WTC11 (cell line): ENCODE measurements at regions not wholly inside any gene's neighbourhood (a gene's known extent, or its start where the extent isn't known, plus 50 kb on each side); places are given as distances from the start of the nearest gene placed in this dataset.

ENCODE experiments used
- ATAC-seq: fragments of 200-7000 bp; cut with Tn5 transposase; 2 replicates; pipeline ENCODE4 v1.10.0; 2021; ENCODE audit warnings: mild to moderate bottlenecking, moderate library complexity
- CTCF ChIA-PET: fragments of 300-600 bp; sonication (Branson Sonifier 250); formaldehyde crosslinking; loops from one replicate; lab custom pipeline; 2021; ENCODE audit warnings: antibody characterized with exemption; lab: Charles Lee
- POLR2A ChIA-PET: fragments of 350-600 bp; sonication (Branson Sonifier 250); formaldehyde crosslinking; loops from one replicate; lab custom pipeline; 2021; ENCODE audit warnings: antibody characterized with exemption; lab: Charles Lee
- DNase-seq: peaks from one replicate; pipeline ENCODE4 v3.0.0; 2021; ENCODE audit warnings: low spot score
- H3K27ac Mint-ChIP-seq: 2 replicates; pipeline ENCODE4 v1.8.0; 2021; ENCODE audit warnings: mixed read lengths
- H3K27me3 Mint-ChIP-seq: 2 replicates; pipeline ENCODE4 v1.8.0; 2021; ENCODE audit warnings: low read depth, mild to moderate bottlenecking, moderate library complexity, mixed read lengths
- H3K36me3 Mint-ChIP-seq: 2 replicates; pipeline ENCODE4 v1.8.0; 2021; ENCODE audit warnings: mixed read lengths
- H3K4me1 Mint-ChIP-seq: 2 replicates; pipeline ENCODE4 v1.8.0; 2022; ENCODE audit warnings: mixed read lengths
- H3K4me3 Mint-ChIP-seq: 2 replicates; pipeline ENCODE4 v1.8.0; 2021; ENCODE audit warnings: mild to moderate bottlenecking, moderate library complexity, mixed read lengths
- H3K9me3 Mint-ChIP-seq: 2 replicates; pipeline ENCODE4 v1.8.0; 2021; ENCODE audit warnings: mixed read lengths
- ARID4B ChIP-seq: sonication (generic); formaldehyde crosslinking; IDR thresholded peaks from 2 replicates; pipeline ENCODE4 v1.8.0; 2023; ENCODE audit warnings: missing genetic modification reagents, mild to moderate bottlenecking, borderline replicate concordance
- CBFB ChIP-seq: sonication (generic); formaldehyde crosslinking; IDR thresholded peaks from 2 replicates; pipeline ENCODE4 v1.8.1; 2022; ENCODE audit warnings: mild to moderate bottlenecking, low read depth, missing genetic modification reagents
- CREB1 ChIP-seq: sonication (generic); formaldehyde crosslinking; IDR thresholded peaks from 2 replicates; pipeline ENCODE4 v1.8.0; 2023; ENCODE audit warnings: mild to moderate bottlenecking, missing genetic modification reagents
- E2F1 ChIP-seq: sonication (generic); formaldehyde crosslinking; IDR thresholded peaks from 2 replicates; pipeline ENCODE4 v1.8.0; 2022; ENCODE audit warnings: mild to moderate bottlenecking, missing genetic modification reagents
- EMX1 ChIP-seq: fragments of 250-450 bp; sonication (Bioruptor Pico); IDR thresholded peaks from 2 replicates; pipeline ENCODE4 v1.8.0; 2021; ENCODE audit warnings: mild to moderate bottlenecking
- ETV6 ChIP-seq: sonication (generic); formaldehyde crosslinking; IDR thresholded peaks from 2 replicates; pipeline ENCODE4 v1.8.1; 2022; ENCODE audit warnings: mild to moderate bottlenecking, missing genetic modification reagents
- FOXP4 ChIP-seq: sonication (generic); formaldehyde crosslinking; IDR thresholded peaks from 2 replicates; pipeline ENCODE4 v1.8.0; 2022; ENCODE audit warnings: mild to moderate bottlenecking, missing genetic modification reagents
- HMGXB4 ChIP-seq: sonication (generic); formaldehyde crosslinking; IDR thresholded peaks from 2 replicates; pipeline ENCODE4 v1.8.1; 2023; ENCODE audit warnings: mild to moderate bottlenecking, moderate library complexity, missing genetic modification reagents
- IRF2 ChIP-seq: sonication (generic); formaldehyde crosslinking; IDR thresholded peaks from 2 replicates; pipeline ENCODE4 v1.8.0; 2022; ENCODE audit warnings: low read depth, missing genetic modification reagents, borderline replicate concordance
- JAZF1 ChIP-seq: fragments of 250-450 bp; sonication (Bioruptor Pico); IDR thresholded peaks from 2 replicates; pipeline ENCODE4 v1.9.0; 2021; ENCODE audit warnings: moderate library complexity, mild to moderate bottlenecking, inconsistent platforms
- NFATC4 ChIP-seq: fragments of 250-450 bp; sonication (Bioruptor Pico); IDR thresholded peaks from 2 replicates; pipeline ENCODE4 v1.9.0; 2021; ENCODE audit warnings: mild to moderate bottlenecking
- NR3C1 ChIP-seq: sonication (generic); formaldehyde crosslinking; conservative IDR thresholded peaks from 2 replicates; pipeline ENCODE4 v1.8.1; 2023; ENCODE audit warnings: low read depth, mild to moderate bottlenecking, missing genetic modification reagents
- RORB ChIP-seq: fragments of 250-450 bp; sonication (Bioruptor Pico); IDR thresholded peaks from 2 replicates; pipeline ENCODE4 v1.9.0; 2021; ENCODE audit warnings: mild to moderate bottlenecking
- SMAD3 ChIP-seq: sonication (generic); formaldehyde crosslinking; IDR thresholded peaks from 2 replicates; pipeline ENCODE4 v1.8.0; 2022; ENCODE audit warnings: missing genetic modification reagents, mild to moderate bottlenecking, borderline replicate concordance
- SMAD4 ChIP-seq: sonication (generic); formaldehyde crosslinking; IDR thresholded peaks from 2 replicates; pipeline ENCODE4 v1.8.0; 2022; ENCODE audit warnings: mild to moderate bottlenecking, missing genetic modification reagents
- SOX15 ChIP-seq: fragments of 250-450 bp; sonication (Bioruptor Pico); IDR thresholded peaks from 2 replicates; pipeline ENCODE4 v1.9.0; 2021; ENCODE audit warnings: mild to moderate bottlenecking
- TP53 ChIP-seq: sonication (generic); formaldehyde crosslinking; IDR thresholded peaks from 2 replicates; pipeline ENCODE4 v1.8.1; 2023; ENCODE audit warnings: mild to moderate bottlenecking, missing genetic modification reagents
- USF1 ChIP-seq: sonication (generic); formaldehyde crosslinking; IDR thresholded peaks from 2 replicates; pipeline ENCODE4 v1.8.0; 2022; ENCODE audit warnings: mild to moderate bottlenecking, missing genetic modification reagents
- ZMAT4 ChIP-seq: fragments of 250-450 bp; sonication (Bioruptor Pico); IDR thresholded peaks from 2 replicates; pipeline ENCODE4 v1.9.0; 2021; ENCODE audit warnings: mild to moderate bottlenecking
- ZNF138 ChIP-seq: sonication (generic); formaldehyde crosslinking; conservative IDR thresholded peaks from 2 replicates; pipeline ENCODE4 v1.8.1; 2022; ENCODE audit warnings: mild to moderate bottlenecking, moderate library complexity, missing genetic modification reagents
- ZNF219 ChIP-seq: sonication (generic); formaldehyde crosslinking; IDR thresholded peaks from 2 replicates; pipeline ENCODE4 v1.8.0; 2023; ENCODE audit warnings: missing genetic modification reagents, mild to moderate bottlenecking, borderline replicate concordance
- ZNF232 ChIP-seq: sonication (generic); formaldehyde crosslinking; IDR thresholded peaks from 2 replicates; pipeline ENCODE4 v1.8.0; 2022; ENCODE audit warnings: mild to moderate bottlenecking, missing genetic modification reagents
- ZNF317 ChIP-seq: sonication (generic); formaldehyde crosslinking; IDR thresholded peaks from 2 replicates; pipeline ENCODE4 v1.8.1; 2023; ENCODE audit warnings: low read depth, mild to moderate bottlenecking, moderate library complexity, missing genetic modification reagents, borderline replicate concordance
- ZNF396 ChIP-seq: fragments of 250-450 bp; sonication (Bioruptor Pico); IDR thresholded peaks from 2 replicates; pipeline ENCODE4 v1.8.0; 2021; ENCODE audit warnings: mild to moderate bottlenecking, moderate library complexity, borderline replicate concordance
- ZNF416 ChIP-seq: fragments of 250-450 bp; sonication (Bioruptor Pico); IDR thresholded peaks from 2 replicates; pipeline ENCODE4 v1.9.0; 2021; ENCODE audit warnings: mild to moderate bottlenecking, inconsistent platforms
- ZNF423 ChIP-seq: fragments of 250-450 bp; sonication (Bioruptor Pico); IDR thresholded peaks from 2 replicates; pipeline ENCODE4 v2.1.2; 2022; ENCODE audit warnings: mild to moderate bottlenecking, moderate library complexity

- peak; percentile 66 for ATAC-seq
- CTCF ChIA-PET, result no interaction called here
These were observed 720.8 kb upstream of the ZNF608 start for GRCh38 chr5:125467222-125467621.

GRCh38 chr5:125470280-125470902, 724.0 kb upstream of the ZNF608 start:
- Mint-ChIP-seq H3K27ac (no peak overlapping the region), H3K4me1 (peaks cover 9% of the 10 kb centered on the region), H3K9me3 (no peaks in the 10 kb centered on the region), H3K4me3 (no peak overlapping the region), H3K36me3 (no peaks in the 10 kb centered on the region), H3K27me3 (no peaks in the 10 kb centered on the region)
- ChIA-PET CTCF (no interaction called here), POLR2A (no interaction called here)
- DNase-seq (no peak), ATAC-seq (no peak)
- no peak for TF ChIP-seq ZNF232
- no peak for TF ChIP-seq JAZF1 (CRISPR knock-in tag)
- TF ChIP-seq HMGXB4 (CRISPR knock-in tag), result no peak
- TF ChIP-seq ETV6, result no peak
- TF ChIP-seq ZNF416 (CRISPR knock-in tag), result no peak
- no peak for TF ChIP-seq CREB1 (CRISPR knock-in tag)
- TF ChIP-seq SOX15, result no peak
- no peak for TF ChIP-seq NR3C1 (CRISPR knock-in tag)
- no peak for TF ChIP-seq IRF2 (CRISPR knock-in tag)
- TF ChIP-seq SMAD3, result no peak
- no peak for TF ChIP-seq SMAD4
- TF ChIP-seq NFATC4 (CRISPR knock-in tag), result no peak
- no peak for TF ChIP-seq ARID4B (CRISPR knock-in tag)
- TF ChIP-seq ZMAT4 (CRISPR knock-in tag), result no peak
- TF ChIP-seq ZNF423, result no peak
- no peak for TF ChIP-seq ZNF219 (CRISPR knock-in tag)
- TF ChIP-seq E2F1 (CRISPR knock-in tag), result no peak
- no peak for TF ChIP-seq ZNF138 (CRISPR knock-in tag)
- no peak for TF ChIP-seq RORB (CRISPR knock-in tag)

More at GRCh38 chr5:125467222-125467621, 720.8 kb upstream of the ZNF608 start:
- no peaks in the 10 kb centered on the region for H3K27me3 Mint-ChIP-seq
- no peaks in the 10 kb centered on the region for H3K36me3 Mint-ChIP-seq
- POLR2A ChIA-PET, result no interaction called here
- H3K4me1 Mint-ChIP-seq, result peaks cover 9% of the 10 kb centered on the region
- H3K9me3 Mint-ChIP-seq, result peaks cover 5% of the 10 kb centered on the region; the same call in 1 of the 2 replicates
- TF ChIP-seq TP53 (CRISPR knock-in tag), result no peak
- no peak for TF ChIP-seq EMX1 (CRISPR knock-in tag)
- no peak for TF ChIP-seq NR3C1 (CRISPR knock-in tag)
- TF ChIP-seq ZNF423, result no peak
- no peak for TF ChIP-seq CBFB (CRISPR knock-in tag)
- TF ChIP-seq ZNF317, result no peak
- TF ChIP-seq ZNF396 (CRISPR knock-in tag), result no peak
- no peak for TF ChIP-seq USF1 (CRISPR knock-in tag)
- no peak for TF ChIP-seq FOXP4 (CRISPR knock-in tag)
- TF ChIP-seq ZNF232, result no peak
- no peak for DNase-seq
- H3K4me3 Mint-ChIP-seq, result no peak overlapping the region
- peak overlapping the region; percentile 0; the same call in 1 of the 2 replicates for H3K27ac Mint-ChIP-seq
